ENCODE measurements at regions not wholly inside any gene's neighbourhood (a gene's known extent, or its start where the extent isn't known, plus 50 kb on each side); places are given as distances from the start of the nearest gene placed in this dataset.

DNA sequence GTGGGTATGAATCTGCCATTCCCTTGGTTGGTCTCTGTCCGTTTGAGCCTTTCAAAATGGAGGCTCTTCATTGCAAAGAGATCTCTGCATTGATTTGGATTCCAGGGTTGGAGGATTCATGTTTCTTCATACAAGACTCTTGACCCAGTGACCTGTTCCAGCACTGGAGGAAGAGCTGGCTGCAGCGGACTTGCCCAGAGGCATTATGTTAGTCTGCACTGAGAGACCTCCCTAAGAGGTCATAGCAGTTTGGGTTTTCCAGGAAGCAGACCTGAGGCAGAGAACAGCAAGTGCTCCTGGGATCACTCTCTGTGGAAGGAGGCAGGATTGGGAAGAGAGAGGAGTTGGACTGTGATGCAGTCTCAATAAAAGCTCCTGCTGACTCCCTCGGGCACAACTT is 57.7 kb upstream of the PTPRT start:
- TF ChIP-seq, protein P1, sequence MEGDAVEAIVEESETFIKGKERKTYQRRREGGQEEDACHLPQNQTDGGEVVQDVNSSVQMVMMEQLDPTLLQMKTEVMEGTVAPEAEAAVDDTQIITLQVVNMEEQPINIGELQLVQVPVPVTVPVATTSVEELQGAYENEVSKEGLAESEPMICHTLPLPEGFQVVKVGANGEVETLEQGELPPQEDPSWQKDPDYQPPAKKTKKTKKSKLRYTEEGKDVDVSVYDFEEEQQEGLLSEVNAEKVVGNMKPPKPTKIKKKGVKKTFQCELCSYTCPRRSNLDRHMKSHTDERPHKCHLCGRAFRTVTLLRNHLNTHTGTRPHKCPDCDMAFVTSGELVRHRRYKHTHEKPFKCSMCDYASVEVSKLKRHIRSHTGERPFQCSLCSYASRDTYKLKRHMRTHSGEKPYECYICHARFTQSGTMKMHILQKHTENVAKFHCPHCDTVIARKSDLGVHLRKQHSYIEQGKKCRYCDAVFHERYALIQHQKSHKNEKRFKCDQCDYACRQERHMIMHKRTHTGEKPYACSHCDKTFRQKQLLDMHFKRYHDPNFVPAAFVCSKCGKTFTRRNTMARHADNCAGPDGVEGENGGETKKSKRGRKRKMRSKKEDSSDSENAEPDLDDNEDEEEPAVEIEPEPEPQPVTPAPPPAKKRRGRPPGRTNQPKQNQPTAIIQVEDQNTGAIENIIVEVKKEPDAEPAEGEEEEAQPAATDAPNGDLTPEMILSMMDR (IDR thresholded peaks at IDR 0.05; ENCODE audit: insufficient read depth, low read length, poor library complexity, severe bottlenecking) = no peak
- TF ChIP-seq EZH2phosphoT487 (conservative IDR thresholded peaks at IDR 0.05; ENCODE audit: low read length) = no peak
